GM20000 (cell line): ENCODE measurements at regions not wholly inside any gene's neighbourhood (a gene's known extent, or its start where the extent isn't known, plus 50 kb on each side); places are given as distances from the start of the nearest gene placed in this dataset.
"Not testable (repeated sequence)": the region's sequence is repeated elsewhere in the genome, so short reads cannot be mapped to it uniquely, and the experiment has no call there.

ENCODE experiments used
- DNase-seq: peaks from one replicate; pipeline ENCODE4 v3.0.0; 2012; ENCODE audit warnings: low spot score
- CTCF ChIP-seq: IDR thresholded peaks from 2 replicates; pipeline ENCODE4 v1.5.1; 2012; ENCODE audit warnings: mild to moderate bottlenecking, control low read depth; ENCODE audit errors: extremely low read depth, missing control alignments

GRCh38 chr3:168806871-168807270 lies 711.1 kb upstream of the GOLIM4 start:
- no peak for TF ChIP-seq CTCF
- DNase-seq, result no peak

GRCh38 chr3:168803536-168803935 lies 707.8 kb upstream of the GOLIM4 start:
- TF ChIP-seq CTCF, result no peak
- no peak for DNase-seq

- TF ChIP-seq CTCF, result no peak
- DNase-seq, result no peak
These were observed 707.0 kb upstream of the GOLIM4 start for GRCh38 chr3:168802766-168803165.

GRCh38 chr3:168801794-168802193 lies 706.1 kb upstream of the GOLIM4 start:
- DNase-seq, result no peak
- TF ChIP-seq CTCF, result no peak

GRCh38 chr3:168796339-168796738 lies 700.6 kb upstream of the GOLIM4 start:
- TF ChIP-seq CTCF, result no peak
- DNase-seq, result no peak

- no peak for DNase-seq
- no peak for TF ChIP-seq CTCF
These were observed 698.7 kb upstream of the GOLIM4 start for GRCh38 chr3:168794427-168794826.

GRCh38 chr3:168782193-168782592 lies 686.5 kb upstream of the GOLIM4 start:
- no peak for TF ChIP-seq CTCF
- no peak for DNase-seq

GRCh38 chr3:168779970-168780645 lies 684.4 kb upstream of the GOLIM4 start:
- DNase-seq, result not testable (repeated sequence)
